Activated CD4-positive, alpha-beta T cell treated with anti-CD3 and anti-CD28 coated beads for 36 hours (primary cell): ENCODE measurements at regions not wholly inside any gene's neighbourhood (a gene's known extent, or its start where the extent isn't known, plus 50 kb on each side); places are given as distances from the start of the nearest gene placed in this dataset.

Experiments used
- ATAC-seq: fragments of 200-7000 bp; cut with Tn5 transposase; one replicate; pipeline ENCODE4 v1.10.0; 2021; ENCODE audit warnings: mild to moderate bottlenecking, moderate library complexity
- CTCF ChIA-PET: fragments of 350-600 bp; sonication (Branson Sonifier 250); formaldehyde crosslinking; loops from one replicate; lab custom pipeline; 2021; ENCODE audit warnings: antibody characterized with exemption; lab: Charles Lee
- POLR2A ChIA-PET: fragments of 350-600 bp; sonication (Branson Sonifier 250); formaldehyde crosslinking; loops from one replicate; lab custom pipeline; 2021; ENCODE audit warnings: antibody characterized with exemption, inconsistent platforms; lab: Charles Lee
- DNase-seq: peaks from one replicate; pipeline ENCODE4 v3.0.0-alpha.2; 2020
- H3K27ac Mint-ChIP-seq: one replicate; pipeline ENCODE4 v1.8.0; 2021; ENCODE audit warnings: mixed read lengths
- H3K27me3 Mint-ChIP-seq: one replicate; pipeline ENCODE4 v1.8.0; 2021; ENCODE audit warnings: mixed read lengths
- H3K36me3 Mint-ChIP-seq: one replicate; pipeline ENCODE4 v1.8.0; 2021; ENCODE audit warnings: low read depth, mixed read lengths
- H3K4me1 Mint-ChIP-seq: one replicate; pipeline ENCODE4 v1.8.0; 2021; ENCODE audit warnings: mixed read lengths
- H3K4me3 Mint-ChIP-seq: one replicate; pipeline ENCODE4 v1.8.0; 2021; ENCODE audit warnings: mild to moderate bottlenecking, moderate library complexity, mixed read lengths
- H3K9me3 Mint-ChIP-seq: one replicate; pipeline ENCODE4 v1.8.0; 2021; ENCODE audit warnings: low read depth, mixed read lengths
- intact Hi-C, 2 experiments: fragments of 100-400 bp; cut with DNase I in 1 of 2; cut with micrococcal nuclease in 1 of 2; formaldehyde crosslinking; loops; one replicate each; pipeline versions ENCODE4 v1.14.2 to v1.15.1; 2022 to 2024; cut with DNase I, micrococcal nuclease

DNA sequence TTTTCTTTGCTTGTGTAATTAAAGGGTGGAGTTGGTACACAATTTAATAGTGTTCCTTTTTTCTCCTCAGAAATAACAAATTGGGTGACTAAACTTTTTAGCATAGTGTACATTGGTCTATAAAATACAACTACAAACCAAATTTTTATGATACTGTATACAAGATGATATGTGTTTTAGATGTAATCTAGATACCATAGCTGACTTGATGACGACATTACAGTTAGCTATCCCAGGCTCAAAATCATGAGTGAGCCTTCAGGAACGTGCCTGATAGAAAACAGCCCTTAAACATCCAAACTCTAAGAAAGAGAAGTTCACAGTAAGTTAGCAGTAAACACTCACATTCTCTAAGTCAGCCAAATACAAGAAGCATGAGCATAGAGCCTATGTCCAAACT is 99.0 kb upstream of the SSTR1 start:
- Mint-ChIP-seq H3K36me3 (peaks cover 4% of the 10 kb centered on the region), H3K4me3 (no peak overlapping the region), H3K27ac (no peak overlapping the region), H3K9me3 (peaks cover 15% of the 10 kb centered on the region), H3K4me1 (peaks cover 12% of the 10 kb centered on the region), H3K27me3 (no peaks in the 10 kb centered on the region)
- intact Hi-C loops: loop anchor here in 1 of 2 experiments (5.0 kb wide), 1 partner anchor 206 kb away; no protein-coding TSS in a partner anchor
- ATAC-seq: no peak
- DNase-seq: no peak
- POLR2A ChIA-PET: no interaction called here
- CTCF ChIA-PET: no interaction called here

DNA sequence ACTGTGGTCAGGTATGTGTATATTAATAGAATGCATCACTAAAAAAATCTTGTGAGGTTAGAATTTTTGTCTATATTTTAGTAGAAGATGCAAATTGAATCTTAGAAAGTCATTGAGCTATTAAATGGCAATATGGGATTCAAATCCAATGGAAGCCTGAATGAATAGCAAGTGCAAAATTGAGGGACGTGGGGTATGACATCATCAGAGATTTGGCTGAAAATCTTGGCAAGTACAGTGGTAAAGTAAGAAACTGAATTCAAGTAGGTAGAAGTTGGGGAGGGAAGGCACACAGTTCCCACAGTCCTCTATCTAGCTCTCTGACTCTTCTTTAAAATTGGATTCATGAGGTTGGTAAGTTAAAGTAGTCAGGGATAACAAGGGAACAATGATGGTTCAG is 97.4 kb upstream of the SSTR1 start:
- intact Hi-C loops: no loop called here
- ChIA-PET POLR2A (no interaction called here), CTCF (interaction anchor here (0.9 to 1.5 kb wide), 2 partner anchors 12 to 19 kb away, joined by 3 read pairs; no protein-coding TSS in a partner anchor)
- peaks cover 4% of the 10 kb centered on the region for H3K36me3 Mint-ChIP-seq
- H3K9me3 Mint-ChIP-seq: peaks cover 10% of the 10 kb centered on the region
- ATAC-seq: no peak
- H3K4me3 Mint-ChIP-seq: no peak overlapping the region
- H3K4me1 Mint-ChIP-seq: peaks cover 9% of the 10 kb centered on the region
- no peaks in the 10 kb centered on the region for H3K27me3 Mint-ChIP-seq
- DNase-seq: no peak
- no peak overlapping the region for H3K27ac Mint-ChIP-seq

DNA sequence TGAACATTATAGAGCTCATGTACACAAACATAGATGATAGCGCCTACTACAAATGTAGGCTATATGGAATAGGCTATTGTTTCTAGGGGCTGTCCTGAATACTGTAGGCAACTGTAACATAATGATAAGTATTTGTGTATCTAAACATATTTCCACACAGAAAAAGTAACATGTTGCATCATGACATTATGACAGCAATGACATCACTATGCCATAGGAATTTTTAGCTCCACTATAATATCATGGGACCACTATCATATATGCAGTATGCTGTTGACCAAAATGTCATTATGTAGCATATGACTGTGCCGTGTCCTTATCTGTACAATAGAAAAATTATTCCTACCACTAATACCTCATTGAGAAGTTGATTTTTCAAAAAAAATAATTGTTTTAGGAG is 96.7 kb upstream of the SSTR1 start:
- Mint-ChIP-seq H3K9me3 (peaks cover 10% of the 10 kb centered on the region), H3K27ac (no peak overlapping the region), H3K4me1 (peaks cover 9% of the 10 kb centered on the region), H3K4me3 (no peak overlapping the region), H3K36me3 (peaks cover 4% of the 10 kb centered on the region), H3K27me3 (no peaks in the 10 kb centered on the region)
- ChIA-PET POLR2A (no interaction called here), CTCF (no interaction called here)
- no peak for ATAC-seq
- intact Hi-C loops: no loop called here
- DNase-seq: no peak

DNA sequence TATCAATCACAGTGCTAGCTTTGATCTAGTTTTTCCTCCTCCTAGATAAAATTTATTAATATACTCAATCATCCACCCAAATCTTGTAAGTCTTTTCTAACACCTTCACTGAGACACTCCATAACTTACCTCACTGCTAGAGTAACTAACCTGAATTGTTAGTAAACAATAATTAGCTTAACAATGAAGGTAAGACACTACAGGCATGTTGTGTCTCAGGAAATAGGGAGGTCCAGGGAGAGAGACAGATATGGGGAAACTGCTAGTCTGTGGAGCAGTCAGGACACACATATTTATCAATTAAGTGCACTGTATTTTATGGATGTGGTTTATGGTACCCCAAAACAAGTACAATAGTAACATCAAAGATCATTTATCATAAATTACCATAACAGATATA is 94.2 kb upstream of the SSTR1 start:
- H3K9me3 Mint-ChIP-seq: no peaks in the 10 kb centered on the region
- H3K36me3 Mint-ChIP-seq: no peaks in the 10 kb centered on the region
- H3K27me3 Mint-ChIP-seq: no peaks in the 10 kb centered on the region
- H3K27ac Mint-ChIP-seq: no peak overlapping the region
- CTCF ChIA-PET: no interaction called here
- no peak for DNase-seq
- POLR2A ChIA-PET: no interaction called here
- H3K4me1 Mint-ChIP-seq: no peaks in the 10 kb centered on the region
- no peak overlapping the region for H3K4me3 Mint-ChIP-seq
- intact Hi-C loops: no loop called here
- no peak for ATAC-seq

DNA sequence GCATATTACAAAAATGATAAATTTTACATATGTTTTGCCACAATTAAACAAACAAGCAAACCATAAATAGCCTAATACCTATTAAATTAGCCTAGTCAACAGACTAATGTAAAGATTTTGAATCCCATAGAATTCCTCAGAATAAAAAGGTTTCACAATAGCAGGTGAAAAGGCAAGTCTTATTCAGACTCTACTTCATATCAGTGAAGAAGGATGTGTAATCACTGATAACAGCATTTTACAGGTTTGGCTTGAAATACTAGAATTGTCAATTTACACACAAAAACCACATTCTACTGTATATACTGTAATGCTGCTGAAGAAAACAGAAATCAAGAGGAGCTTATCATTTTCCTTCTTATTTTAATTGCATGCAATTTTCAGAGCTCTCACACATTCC is 90.8 kb upstream of the SSTR1 start:
- intact Hi-C loops: no loop called here
- POLR2A ChIA-PET: no interaction called here
- Mint-ChIP-seq H3K27me3 (no peaks in the 10 kb centered on the region), H3K4me1 (peaks cover 5% of the 10 kb centered on the region), H3K4me3 (no peak overlapping the region), H3K9me3 (no peaks in the 10 kb centered on the region), H3K27ac (no peak overlapping the region), H3K36me3 (no peaks in the 10 kb centered on the region)
- CTCF ChIA-PET: no interaction called here
- ATAC-seq (no peak), DNase-seq (no peak)

DNA sequence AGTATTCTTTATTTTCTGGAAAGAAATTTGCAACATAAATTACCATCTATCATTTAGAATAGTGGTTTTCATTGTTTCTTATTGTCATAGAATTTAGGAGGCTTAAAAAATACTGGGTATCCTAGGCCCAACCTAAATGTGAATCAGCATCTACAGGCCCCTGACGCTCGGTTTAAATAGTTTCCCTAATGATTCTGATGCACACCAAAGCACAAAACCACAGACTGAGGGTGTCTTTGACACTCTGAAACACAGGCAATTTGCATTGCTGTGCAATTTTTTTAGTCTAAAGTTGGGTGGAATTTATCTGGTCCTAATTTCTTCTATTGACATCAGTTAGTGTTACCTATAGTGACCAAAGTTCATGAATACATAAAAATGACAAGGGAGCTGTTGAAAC is 87.6 kb upstream of the SSTR1 start:
- H3K36me3 Mint-ChIP-seq: no peaks in the 10 kb centered on the region
- ATAC-seq: no peak

DNA sequence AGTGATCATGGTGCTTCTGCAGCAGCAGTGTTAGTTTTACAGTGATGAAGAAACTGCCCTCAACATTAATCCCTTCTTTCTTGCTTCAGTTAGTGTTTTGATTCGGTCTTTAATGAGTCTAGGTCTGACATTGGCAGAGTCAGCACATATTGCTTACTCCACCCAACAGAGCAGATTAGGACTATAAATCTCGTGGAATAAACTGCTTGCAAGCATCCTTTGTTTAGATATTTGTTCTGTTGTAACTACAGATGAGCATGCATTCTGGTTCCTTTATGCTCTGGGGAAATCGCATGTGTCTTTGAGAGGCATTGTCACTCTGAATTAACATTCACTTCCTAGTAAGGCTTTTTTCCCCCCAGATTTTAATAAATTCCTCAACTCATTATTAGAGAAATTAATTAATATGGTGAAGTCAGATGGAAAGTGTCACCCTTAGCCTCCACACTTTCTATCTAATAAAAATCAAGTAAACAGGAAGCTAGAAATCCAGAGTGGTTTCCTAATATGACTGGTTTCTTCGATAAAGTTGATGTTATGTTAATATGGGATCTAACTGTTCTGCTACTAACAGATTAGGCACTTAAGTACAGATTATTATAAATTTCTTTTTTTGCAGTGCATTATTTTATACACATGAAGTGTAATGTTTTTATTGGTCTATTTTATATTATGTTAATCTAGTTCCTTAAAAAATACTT is 86.2 kb upstream of the SSTR1 start:
- peaks cover 3% of the 10 kb centered on the region for H3K9me3 Mint-ChIP-seq
- no peaks in the 10 kb centered on the region for H3K36me3 Mint-ChIP-seq
- no peak overlapping the region for H3K27ac Mint-ChIP-seq
- no peak for DNase-seq
- H3K27me3 Mint-ChIP-seq: no peaks in the 10 kb centered on the region
- H3K4me3 Mint-ChIP-seq: no peak overlapping the region
- intact Hi-C loops: no loop called here
- ATAC-seq: no peak
- peaks cover 24% of the 10 kb centered on the region for H3K4me1 Mint-ChIP-seq
- POLR2A ChIA-PET: no interaction called here
- CTCF ChIA-PET: interaction anchor here (0.7 kb wide), 1 partner anchor 12 kb away, joined by 3 read pairs; no protein-coding TSS in a partner anchor

More for the DNA sequence above, 87.6 kb upstream of the SSTR1 start:
- DNase-seq: no peak
- Mint-ChIP-seq H3K27me3 (no peaks in the 10 kb centered on the region), H3K4me3 (no peak overlapping the region), H3K4me1 (peaks cover 18% of the 10 kb centered on the region), H3K27ac (no peak overlapping the region), H3K9me3 (peaks cover 3% of the 10 kb centered on the region)
- ChIA-PET POLR2A (no interaction called here), CTCF (interaction anchor here (0.6 kb wide), 1 partner anchor 291 kb away, joined by 3 read pairs; no protein-coding TSS in a partner anchor)
- intact Hi-C loops: no loop called here

DNA sequence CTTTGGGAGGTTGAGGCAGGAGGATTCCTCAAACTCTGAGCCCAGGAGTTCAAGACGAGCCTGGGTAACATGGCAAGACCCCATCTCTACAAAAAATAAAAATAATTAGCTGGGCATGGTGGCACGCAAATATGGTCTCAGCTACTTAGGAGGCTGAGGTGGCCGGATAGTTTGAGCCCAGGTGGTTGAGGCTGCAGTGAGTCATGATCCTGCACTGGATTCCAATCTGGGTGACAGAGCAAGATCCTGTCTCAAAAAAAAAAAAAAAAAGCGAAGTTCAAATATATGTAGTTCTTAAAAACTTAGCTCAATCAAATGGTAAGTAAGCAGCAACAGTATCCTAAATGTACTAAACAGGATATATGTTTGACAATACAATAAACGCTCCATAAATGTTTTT is 85.5 kb upstream of the SSTR1 start:
- no peak for DNase-seq
- ChIA-PET POLR2A (no interaction called here), CTCF (interaction anchor here (0.6 to 0.7 kb wide), 2 partner anchors 12 to 211 kb away, joined by 3 read pairs; no protein-coding TSS in a partner anchor)
- Mint-ChIP-seq H3K36me3 (no peaks in the 10 kb centered on the region), H3K27ac (no peak overlapping the region), H3K4me1 (peaks cover 24% of the 10 kb centered on the region), H3K27me3 (no peaks in the 10 kb centered on the region), H3K4me3 (no peak overlapping the region), H3K9me3 (peaks cover 3% of the 10 kb centered on the region)
- ATAC-seq: no peak
- intact Hi-C loops: no loop called here

DNA sequence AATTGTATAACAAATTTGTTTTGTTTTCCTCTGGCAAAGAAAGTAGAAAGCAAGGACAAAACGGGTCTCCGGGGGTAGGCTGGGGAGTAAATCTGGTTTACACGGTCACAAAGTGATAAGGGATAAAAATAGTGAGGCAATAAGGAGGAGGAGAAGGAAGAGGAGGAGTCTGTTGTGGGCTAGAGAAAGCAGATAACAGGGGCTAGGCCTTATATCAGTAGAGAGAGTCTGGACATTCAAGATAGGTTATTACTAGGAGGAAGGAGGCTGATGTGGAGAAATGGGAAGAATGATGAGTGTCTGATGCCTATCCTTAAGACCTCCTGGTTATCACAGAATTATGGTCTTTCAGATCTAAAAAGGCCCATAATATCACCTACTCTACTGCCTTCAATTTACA is 83.2 kb upstream of the SSTR1 start:
- no peak overlapping the region for H3K27ac Mint-ChIP-seq
- H3K4me3 Mint-ChIP-seq: no peak overlapping the region
- POLR2A ChIA-PET: no interaction called here
- H3K27me3 Mint-ChIP-seq: no peaks in the 10 kb centered on the region
- DNase-seq (no peak), ATAC-seq (no peak)
- peaks cover 26% of the 10 kb centered on the region for H3K4me1 Mint-ChIP-seq
- H3K36me3 Mint-ChIP-seq: no peaks in the 10 kb centered on the region
- CTCF ChIA-PET: no interaction called here
- H3K9me3 Mint-ChIP-seq: peaks cover 3% of the 10 kb centered on the region
- intact Hi-C loops: no loop called here

DNA sequence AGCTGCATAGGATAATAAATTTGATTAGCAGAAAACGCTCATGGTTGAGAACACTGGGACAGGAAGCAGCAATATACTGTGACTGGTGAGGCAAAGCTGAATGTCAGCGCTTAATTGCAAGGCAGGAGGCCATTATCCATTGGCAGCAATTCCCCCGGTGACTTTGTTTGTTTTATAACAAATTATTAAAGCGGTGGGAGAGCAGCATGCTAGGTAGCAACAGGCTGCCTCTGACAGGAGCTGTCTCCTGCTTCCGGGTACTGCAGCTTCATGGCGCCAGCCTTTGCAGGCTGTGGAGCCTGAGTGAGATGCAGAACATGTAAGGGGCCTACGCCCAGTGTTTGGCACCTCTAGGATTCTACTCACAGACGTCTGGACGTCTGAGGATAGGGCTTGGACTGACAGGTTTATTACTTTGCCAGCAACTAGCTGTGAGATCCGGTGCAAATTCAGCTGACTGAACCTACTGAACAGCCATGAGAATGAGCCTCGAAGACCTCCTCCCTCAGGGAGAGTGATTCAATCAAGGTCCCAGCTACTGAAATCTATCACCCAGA is 82.1 kb upstream of the SSTR1 start:
- ChIA-PET CTCF (interaction anchor here (0.9 kb wide), 1 partner anchor 19 kb away, joined by 3 read pairs; no protein-coding TSS in a partner anchor), POLR2A (no interaction called here)
- Mint-ChIP-seq H3K4me1 (peaks cover 35% of the 10 kb centered on the region), H3K36me3 (no peaks in the 10 kb centered on the region), H3K27ac (no peak overlapping the region), H3K4me3 (no peak overlapping the region), H3K27me3 (no peaks in the 10 kb centered on the region), H3K9me3 (peaks cover 3% of the 10 kb centered on the region)
- no peak for ATAC-seq
- no peak for DNase-seq
- intact Hi-C loops: no loop called here

DNA sequence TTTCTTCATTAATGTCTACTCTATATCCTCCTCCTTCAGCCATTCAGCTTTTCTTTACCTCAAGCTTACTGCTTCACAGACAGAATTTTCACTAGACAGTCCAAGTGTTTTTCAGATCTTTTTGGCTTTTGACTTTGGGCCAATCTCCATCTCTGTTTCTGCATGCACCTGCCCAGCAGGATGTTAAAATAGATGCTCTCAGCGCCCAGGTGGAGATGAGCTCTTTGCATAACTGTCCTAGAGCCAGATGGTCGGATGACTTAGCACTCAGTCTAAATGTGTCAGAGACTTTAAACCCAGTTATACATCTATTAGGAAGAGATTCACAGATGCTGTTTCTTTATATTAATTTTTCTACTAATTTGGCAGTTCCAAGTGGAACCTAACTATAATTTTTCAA is 80.3 kb upstream of the SSTR1 start:
- Mint-ChIP-seq H3K27me3 (no peaks in the 10 kb centered on the region), H3K4me1 (peaks cover 28% of the 10 kb centered on the region), H3K9me3 (peaks cover 3% of the 10 kb centered on the region), H3K4me3 (no peak overlapping the region), H3K27ac (no peak overlapping the region), H3K36me3 (no peaks in the 10 kb centered on the region)
- DNase-seq (no peak), ATAC-seq (no peak)
- POLR2A ChIA-PET: no interaction called here
- intact Hi-C loops: no loop called here
- CTCF ChIA-PET: interaction anchor here (0.9 to 1.4 kb wide), 2 partner anchors 18 to 69 kb away, joined by 3 to 4 read pairs; no protein-coding TSS in a partner anchor

DNA sequence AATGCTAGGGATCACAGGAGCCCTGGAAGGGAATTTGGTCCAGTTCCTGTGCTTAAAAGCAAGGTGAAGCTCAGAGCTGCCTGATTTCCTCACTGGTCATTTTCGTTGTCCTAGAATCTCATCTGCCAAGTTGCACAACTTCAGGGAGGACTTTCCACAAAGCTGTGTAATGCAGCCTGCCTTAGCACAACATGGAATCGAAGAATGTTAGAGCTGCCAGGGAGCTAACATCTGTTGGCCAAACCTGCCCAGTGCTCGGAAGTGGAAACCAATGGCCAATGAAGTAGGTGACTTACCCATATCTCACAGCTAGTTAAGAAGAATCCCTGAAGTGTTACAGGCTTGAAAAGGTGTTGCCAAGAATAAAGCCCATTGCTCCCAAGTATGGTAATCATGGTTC is 79.9 kb upstream of the SSTR1 start:
- DNase-seq: no peak
- H3K27me3 Mint-ChIP-seq: no peaks in the 10 kb centered on the region
- POLR2A ChIA-PET: no interaction called here

More for the DNA sequence above, 79.9 kb upstream of the SSTR1 start:
- Mint-ChIP-seq H3K27ac (no peak overlapping the region), H3K4me1 (peaks cover 28% of the 10 kb centered on the region), H3K4me3 (no peak overlapping the region), H3K9me3 (peaks cover 3% of the 10 kb centered on the region), H3K36me3 (no peaks in the 10 kb centered on the region)
- intact Hi-C loops: no loop called here
- CTCF ChIA-PET: interaction anchor here (0.9 to 1.4 kb wide), 2 partner anchors 18 to 69 kb away, joined by 3 to 4 read pairs; no protein-coding TSS in a partner anchor
- no peak for ATAC-seq
